HG03460 (cell line): ENCODE measurements at regions not wholly inside any gene's neighbourhood (a gene's known extent, or its start where the extent isn't known, plus 50 kb on each side); places are given as distances from the start of the nearest gene placed in this dataset.
"Not testable (repeated sequence)": the region's sequence is repeated elsewhere in the genome, so short reads cannot be mapped to it uniquely, and the experiment has no call there.

Experiments
- ATAC-seq: cut with Tn5 transposase; IDR thresholded peaks from one replicate; pipeline ENCODE4 v1.9.1; 2021; ENCODE audit not compliant: unreplicated experiment

DNA sequence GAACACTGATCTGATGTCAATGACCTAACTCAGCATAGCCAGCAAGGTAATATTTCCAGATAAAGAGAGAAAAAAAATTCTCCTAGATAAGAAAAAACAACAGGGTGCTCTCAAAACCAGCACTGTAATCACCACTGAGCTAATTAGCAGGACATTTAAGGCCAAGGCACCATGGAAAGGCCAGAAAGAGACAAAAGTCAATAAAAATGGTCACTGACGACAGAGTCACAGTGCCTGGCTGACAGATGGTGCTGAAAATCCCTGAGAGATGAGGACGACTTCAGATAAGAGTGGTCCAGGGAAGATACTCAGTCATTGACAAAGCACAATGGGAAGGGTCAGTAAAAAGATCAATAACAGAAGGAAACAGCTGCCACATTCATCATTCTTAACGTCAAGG is 186.7 kb downstream of the SPATA31A6 start:
- ATAC-seq: not testable (repeated sequence)

DNA sequence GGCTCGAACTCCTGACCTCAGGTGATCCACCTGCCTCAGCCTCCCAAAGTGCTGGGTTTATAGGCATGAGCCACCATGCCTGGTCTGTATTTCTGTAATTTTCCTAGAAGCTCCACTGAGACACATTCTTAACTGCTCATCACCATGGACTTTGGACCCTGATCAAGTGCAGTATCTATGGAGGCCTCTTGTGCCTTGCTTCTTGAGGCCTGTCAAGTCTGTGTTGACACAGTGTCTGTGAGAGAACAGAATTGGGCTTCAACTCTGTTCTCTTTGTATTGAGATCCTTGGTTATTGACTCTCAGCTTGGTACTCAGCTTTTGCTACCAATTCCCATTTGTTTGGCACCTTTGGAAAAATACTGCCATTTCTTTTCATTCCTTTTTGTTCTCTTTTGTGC is 188.0 kb downstream of the SPATA31A6 start:
- ATAC-seq: not testable (repeated sequence)

DNA sequence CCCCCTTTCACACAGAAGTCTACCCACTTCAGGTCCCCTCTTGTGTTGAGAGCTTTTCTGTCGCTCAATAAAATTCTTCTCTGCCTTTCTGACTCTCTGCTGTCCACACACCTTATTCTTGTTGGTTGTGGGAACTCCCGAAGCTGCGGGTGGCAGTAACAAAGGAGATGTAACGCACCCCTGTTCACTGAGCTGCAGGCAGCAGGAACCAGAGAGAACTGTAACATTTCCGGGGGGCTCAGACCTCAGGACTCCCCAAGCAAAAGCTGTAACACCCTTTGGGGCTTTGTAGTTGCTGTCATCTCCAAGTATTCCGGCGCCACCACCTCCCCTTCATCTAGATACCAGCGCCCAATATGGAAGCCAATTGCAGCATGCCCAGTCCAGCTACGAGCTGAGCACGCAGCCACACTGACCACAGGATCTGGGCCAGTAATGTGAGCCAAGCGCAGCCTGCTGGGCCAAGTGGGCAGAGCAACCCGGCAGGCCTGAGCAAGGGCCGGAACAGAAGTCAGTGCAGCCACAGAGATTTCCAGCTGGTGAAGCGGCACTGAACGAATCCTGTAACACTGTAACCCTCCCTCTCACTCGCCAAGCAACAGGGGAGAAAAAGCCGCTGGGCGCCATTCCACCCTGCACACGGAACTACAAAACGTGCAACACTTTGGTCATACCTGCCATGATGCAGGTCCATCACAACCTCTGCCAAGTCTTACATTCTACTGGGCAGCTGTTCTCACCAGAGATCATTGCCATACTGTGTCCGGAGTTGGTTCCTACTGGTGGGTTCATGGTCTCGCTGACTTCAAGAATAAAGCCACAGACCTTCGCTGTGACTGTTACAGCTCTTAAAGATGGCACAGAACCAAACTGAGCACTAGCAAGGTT is 194.3 kb downstream of the SPATA31A6 start:
- not testable (repeated sequence) for ATAC-seq

DNA sequence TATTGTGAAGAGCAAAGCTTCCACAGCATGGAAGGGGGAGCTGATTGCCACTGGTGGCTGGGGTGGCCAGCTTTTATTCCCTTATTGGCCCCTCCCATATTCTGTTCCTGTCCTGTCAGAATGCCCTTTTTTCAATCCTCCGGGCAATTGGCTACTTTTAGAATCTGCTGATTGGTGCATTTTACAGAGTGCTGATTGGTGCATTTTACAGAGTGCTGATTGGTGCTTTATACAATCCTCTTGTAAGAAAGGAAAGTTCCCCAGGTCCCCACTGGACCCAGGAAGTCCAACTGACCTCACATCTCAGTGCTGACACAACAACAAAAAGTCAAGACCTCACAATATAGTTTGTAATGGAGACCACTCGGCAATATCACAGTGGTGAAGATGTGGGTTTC is 195.0 kb downstream of the SPATA31A6 start:
- no peak for ATAC-seq

DNA sequence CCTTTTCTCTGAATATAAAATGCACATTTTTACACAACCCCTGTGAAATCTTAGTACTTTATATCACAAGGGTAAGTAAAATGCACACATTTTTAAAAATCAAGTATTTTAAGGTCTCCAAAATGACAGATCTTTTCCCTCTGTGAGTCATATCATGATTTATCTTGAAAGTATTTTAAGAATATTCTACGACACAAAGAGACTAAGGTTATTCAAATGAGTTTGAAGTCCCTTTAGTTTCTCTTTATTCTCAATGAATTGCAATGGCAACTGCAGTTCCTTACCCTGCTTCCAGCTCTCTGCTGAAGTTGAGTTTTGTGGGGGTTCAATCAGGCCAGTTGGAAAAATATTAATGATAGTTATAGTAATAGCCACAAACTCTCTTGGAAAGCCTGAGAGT is 196.1 kb downstream of the SPATA31A6 start:
- not testable (repeated sequence) for ATAC-seq

DNA sequence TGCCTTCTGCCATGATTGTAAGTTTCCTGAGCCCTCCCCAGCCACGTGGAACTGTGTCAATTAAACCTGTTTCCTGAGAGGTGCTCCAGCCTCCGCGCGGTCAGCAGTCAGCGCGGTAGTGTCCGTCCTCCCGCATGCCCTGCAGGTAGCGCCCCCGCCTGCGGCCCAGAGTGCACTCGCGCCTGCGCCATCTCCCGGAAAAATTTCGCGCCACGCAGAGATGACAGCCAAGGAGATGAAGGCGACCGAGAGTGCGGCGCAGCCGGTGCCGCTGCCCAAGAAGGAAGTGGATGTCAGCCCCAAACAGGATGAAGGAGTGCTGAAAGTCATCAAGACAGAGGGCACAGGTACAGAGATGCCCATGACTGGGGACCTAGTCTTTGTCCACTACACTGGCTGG is 201.1 kb downstream of the SPATA31A6 start:
- ATAC-seq: not testable (repeated sequence)

DNA sequence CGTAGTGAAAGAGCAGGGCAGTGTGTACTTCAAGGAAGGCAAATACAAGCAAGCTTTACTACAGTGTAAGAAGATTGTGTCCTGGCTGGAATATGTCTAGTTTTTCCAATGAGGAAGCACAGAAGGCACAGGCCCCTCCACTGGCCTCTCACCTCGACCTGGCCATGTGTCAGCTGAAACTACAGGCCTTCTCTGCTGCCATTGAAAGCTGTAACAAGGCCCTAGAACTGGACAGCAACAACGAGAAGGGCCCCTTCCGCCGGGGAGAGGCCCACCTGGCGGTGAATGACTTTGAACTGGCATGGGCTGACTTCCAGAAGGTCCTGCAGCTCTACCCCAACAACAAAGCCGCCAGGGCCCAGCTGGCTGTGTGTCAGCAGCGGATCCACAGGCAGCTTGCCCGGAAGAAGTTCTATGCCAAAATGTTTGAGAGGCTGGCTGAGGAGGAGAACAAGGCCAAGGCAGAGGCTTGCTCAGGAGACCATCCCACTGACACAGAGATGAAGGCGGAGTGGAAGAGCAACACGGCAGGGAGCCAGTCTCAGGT is 202.2 kb downstream of the SPATA31A6 start:
- ATAC-seq: not testable (repeated sequence)

DNA sequence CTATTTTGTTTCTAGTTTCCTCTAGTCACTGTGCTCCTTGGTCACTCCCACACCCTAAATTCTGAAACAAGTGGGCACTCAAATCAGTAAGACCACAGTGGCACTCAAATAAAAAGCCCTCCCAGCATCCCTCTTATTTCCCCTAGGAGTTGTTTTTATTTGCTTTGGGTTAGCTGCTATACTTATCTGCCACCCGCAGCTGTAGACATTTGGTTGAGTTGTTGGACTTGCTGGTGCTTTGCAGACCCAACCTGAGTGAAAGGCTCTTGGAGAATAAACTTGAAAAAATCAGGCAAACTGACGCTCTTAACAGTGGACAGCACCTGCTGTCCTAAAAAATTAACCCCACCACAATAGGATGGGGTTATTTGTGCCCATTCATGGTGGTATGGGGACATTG is 203.0 kb downstream of the SPATA31A6 start:
- ATAC-seq: no peak

DNA sequence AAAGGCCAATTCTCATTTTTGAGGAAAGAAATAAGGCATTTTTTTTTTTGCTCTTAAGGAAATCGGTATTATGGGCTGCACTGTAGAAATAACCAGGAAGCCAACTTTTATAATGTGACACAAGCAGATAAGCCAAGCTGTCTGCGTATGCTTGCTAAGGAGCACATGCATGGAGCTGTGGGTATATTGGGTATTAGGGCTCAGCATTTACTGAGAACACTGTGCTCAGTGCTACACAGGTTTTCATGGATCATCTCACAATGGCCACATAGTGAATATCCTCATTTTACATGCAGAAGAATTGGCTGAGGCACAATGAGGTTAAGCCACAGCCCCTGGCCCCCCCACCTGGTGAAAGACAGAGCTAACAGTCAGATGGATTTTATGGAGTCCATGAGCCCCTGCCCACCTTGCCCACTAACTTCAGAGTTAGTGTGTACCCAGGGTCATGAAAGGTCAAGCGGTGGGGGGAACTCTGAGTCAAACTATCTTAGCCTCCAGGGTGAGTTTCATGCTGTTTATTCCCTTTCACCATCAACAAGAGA is 204.8 kb downstream of the SPATA31A6 start:
- ATAC-seq: no peak

DNA sequence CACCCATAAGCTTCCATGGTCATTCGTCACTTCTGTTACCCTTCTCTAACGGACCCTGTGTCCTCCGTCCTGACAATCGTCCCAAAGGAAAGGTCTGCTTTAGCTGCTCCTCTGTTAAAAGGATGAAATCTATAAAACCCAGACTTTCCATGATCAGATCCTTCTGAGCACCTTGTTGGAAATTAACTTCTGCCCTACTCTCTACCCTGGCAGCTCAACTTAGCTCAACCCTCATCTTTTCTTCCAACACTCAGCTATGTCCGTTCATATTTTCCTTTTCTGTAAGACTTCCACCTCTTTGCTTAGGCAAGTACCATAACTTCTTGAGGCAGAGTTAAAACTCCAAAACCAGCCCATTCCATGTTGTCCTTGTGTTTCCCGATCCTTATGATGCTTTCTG is 205.4 kb downstream of the SPATA31A6 start:
- no peak for ATAC-seq

DNA sequence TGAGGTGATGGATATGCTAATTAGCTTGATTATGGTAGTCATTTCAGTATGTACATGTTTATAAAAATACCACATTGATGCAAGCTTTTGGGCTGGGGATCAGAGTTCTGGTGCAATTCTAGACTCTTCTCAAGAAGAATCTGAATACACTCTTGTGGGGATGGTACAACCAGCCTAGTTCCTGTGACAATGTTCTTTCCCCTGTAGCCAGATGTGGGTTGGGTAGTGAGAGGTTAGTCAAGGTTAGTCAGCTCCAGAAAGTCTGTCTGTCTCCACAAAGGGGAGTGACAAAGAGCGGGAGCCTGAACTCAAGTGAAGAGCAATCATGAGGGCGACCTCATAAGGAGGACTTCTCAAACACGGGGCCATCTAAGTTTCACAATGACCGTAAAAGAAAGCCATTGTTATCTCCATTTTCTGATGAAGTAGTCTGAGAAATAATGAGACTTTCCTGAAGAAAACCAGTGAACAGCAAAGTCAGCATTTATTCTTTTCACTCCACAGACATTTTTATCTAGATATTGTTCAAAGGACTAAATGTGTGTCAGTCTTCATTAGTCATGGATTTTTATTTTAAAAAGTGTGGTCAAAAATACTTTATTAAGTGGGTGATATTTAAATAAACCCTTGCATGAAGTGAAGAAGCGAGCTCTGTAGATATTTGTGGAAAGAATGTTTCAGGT is 209.5 kb downstream of the SPATA31A6 start:
- ATAC-seq: not testable (repeated sequence)

DNA sequence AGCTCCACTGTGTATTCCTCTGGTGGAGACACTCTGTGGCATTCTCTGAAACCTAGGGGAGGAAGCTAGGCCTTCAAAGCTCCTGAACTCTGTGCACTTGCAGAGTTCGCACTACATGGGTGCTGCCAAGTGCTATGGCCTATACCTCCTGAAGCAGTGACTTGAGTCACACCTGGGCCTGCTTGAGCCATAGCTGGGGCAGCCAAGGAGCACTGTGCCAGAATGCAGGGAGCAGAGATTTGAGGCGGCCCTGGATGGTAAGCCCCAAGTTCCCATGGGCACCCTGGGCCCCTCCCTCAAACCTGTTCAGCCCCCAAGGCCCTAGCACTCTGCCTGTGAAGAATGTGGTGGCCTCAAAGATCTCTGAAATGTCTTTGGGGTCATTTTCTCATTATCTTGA is 212.9 kb downstream of the SPATA31A6 start:
- no peak for ATAC-seq

DNA sequence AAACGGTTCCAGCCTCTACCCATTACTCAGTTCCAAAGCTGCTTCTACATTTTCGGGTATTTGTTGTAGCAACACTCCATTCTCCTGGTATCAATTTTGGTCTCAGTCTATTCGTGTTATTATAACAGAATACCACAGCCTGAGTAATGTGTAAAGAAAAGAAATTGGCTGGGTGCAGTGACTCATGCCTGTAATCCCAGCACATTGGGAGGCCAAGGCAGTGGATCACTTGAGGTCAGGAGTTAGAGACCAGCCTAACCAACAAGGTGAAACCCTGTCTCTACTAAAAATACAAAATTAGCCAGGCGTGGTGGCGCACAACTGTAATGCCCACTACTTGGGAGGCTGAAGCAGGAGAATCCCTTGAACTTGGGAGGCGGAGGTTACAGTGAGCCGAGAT is 213.9 kb downstream of the SPATA31A6 start:
- ATAC-seq: not testable (repeated sequence)

DNA sequence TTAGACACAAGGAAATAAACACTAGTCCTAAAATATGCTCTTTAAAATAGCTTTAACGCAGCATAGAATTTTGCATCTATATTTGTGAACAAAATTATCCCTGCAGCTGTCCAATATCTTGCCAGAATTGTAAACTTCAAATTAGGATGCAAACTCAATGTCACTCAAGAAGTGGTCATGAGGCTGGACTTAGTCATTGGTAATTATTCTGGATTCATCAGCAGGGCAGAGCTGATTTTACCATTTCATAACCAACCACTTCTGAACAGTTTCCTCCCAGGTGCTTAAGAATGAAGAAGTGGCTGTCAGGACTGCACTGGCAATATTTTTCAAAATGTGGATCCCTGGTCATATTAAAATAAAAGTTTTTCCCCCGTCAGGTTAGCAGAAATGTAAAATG is 219.5 kb downstream of the SPATA31A6 start:
- ATAC-seq: not testable (repeated sequence)

DNA sequence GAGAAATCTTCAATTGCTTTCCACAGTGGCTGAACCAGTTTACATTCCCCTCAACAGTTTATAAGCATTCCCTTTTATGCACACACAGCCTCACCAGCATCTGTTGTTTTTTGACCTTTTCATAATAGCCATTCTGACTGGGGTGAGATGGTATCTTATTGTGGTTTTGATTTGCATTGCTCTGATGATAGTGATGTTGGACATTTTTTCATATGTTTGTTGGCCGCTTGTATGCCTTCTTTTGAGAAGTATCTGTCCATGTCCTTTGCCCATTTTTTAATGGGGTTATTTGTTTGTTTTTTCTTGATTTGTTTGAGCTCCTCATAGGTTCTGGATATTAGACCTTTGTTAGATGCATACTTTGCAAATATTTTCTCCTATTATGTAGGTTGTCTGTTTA is 226.1 kb downstream of the SPATA31A6 start:
- not testable (repeated sequence) for ATAC-seq

DNA sequence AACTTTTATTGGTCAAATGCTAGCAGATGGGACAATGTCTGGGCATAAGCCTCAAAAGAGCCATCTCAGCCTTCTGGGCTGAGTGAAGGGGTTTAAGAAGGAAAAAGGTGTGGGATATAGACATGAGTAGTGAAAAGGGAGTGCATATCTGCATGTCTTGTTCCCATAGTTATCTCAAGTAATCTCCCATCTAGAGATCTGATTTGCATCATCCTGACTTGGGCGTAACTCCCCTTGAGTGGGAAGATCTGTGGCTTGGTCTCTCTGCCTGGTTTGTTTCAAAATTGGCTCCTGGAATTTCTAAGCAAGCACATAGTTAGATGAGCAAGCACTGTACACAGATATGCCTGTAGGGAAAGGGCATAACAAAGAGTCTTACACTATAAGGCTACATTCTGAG is 228.9 kb downstream of the SPATA31A6 start:
- ATAC-seq: not testable (repeated sequence)

DNA sequence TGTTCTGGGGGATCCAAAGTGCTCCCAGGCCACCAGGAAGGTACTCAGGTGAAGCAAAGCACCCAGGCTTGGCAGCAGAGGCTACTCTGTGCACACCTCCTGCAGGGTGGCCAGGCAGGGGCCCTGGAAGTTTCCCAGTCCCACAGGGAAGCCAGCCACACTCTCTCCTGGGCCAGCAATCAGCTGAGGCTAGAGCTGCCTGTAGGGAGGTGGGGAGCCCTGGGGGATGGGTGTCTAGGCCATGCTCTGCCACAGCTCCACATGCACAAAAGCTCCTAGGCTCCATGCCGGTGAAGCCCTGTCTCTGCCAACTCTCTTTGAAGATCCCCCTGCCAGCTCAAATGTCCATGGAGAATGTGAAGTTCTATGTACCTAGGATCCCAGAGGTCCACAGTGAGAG is 231.4 kb downstream of the SPATA31A6 start:
- not testable (repeated sequence) for ATAC-seq

DNA sequence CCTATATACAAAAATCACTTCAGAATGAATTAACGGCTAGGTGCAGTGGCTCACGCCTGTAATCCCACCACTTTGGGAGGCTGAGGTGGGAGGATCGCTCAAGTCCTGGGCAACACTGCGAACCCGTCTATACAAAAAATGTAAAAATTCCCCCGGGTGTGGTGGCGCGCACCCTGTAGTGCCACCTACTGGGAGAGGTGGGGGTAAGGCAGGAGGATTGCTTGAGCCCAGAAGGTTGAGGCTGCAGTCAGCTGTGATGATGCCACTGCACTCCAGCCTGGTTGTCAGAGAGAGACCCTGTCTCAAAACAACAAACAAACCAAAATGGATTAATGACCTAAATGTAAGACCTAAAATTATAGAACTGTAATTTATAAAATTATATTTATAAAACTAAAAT is 236.2 kb downstream of the SPATA31A6 start:
- ATAC-seq: not testable (repeated sequence)

DNA sequence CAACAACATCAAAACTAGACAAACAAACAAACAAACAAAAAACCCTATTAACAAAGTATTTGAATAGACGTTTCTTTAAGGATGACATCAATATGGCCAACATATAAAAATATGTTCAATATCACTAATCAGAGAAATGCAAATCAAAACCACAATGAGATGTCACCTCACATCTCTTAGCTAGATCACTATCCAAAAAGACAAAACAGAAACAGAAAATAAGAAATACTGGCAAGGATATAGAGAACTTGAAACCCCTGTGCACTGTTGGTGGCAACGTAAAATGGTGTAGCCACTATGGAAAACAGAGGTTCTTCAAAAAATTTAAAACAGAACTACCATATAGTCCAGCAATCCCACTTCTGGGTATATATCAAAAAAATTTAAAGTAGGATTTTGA is 236.9 kb downstream of the SPATA31A6 start:
- not testable (repeated sequence) for ATAC-seq

DNA sequence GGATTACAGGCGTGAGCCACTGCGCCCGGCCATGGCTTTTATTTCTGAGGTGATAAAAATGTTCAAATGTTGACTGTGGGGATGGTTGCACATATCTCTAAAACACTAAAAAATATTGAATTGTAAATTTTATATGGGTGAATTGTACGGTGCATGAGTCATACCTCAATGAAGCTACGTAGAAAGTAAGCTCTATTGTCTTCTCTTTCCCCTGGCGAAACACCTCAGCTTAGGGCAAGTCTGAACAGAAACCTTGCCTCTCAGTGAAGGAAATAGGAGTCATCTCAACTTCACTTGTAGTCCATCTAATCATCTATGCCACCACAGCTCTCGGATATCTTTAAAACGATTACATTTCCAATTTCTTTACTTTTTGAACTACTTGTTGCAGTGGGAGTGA is 238.2 kb downstream of the SPATA31A6 start:
- not testable (repeated sequence) for ATAC-seq
